Peyer's patch (tissue), 4 donors: ENCODE measurements at regions not wholly inside any gene's neighbourhood (a gene's known extent, or its start where the extent isn't known, plus 50 kb on each side); places are given as distances from the start of the nearest gene placed in this dataset.

ENCODE experiments used
- DNase-seq, 3 donors: peaks; one replicate each; pipeline ENCODE4 v3.0.0-alpha.2; 2017 to 2019
- H3K27ac ChIP-seq, 4 donors: fragments of 200-600 bp; sonication (generic); one replicate each; pipeline ENCODE4 v1.5.1; 2016 to 2019
- H3K27me3 ChIP-seq, 2 donors: fragments of 200-600 bp; sonication (generic); one replicate each; pipeline ENCODE4 v1.5.1; 2019
- H3K36me3 ChIP-seq, 3 donors: fragments of 200-600 bp; sonication (generic); one replicate each; pipeline ENCODE4 v1.5.1; 2016 to 2019
- H3K4me1 ChIP-seq, 4 donors: fragments of 200-600 bp; sonication (generic); one replicate each; pipeline ENCODE4 v1.5.1; 2016 to 2019
- H3K4me3 ChIP-seq, 4 donors: fragments of 200-600 bp; sonication (generic); 1 replicate in 3 of 4; 2 replicates in 1 of 4; pipeline ENCODE4 v1.5.1; 2016 to 2019; ENCODE audit warnings: mild to moderate bottlenecking in 1 of 4
- H3K9me3 ChIP-seq, 4 donors: fragments of 200-600 bp; sonication (generic); one replicate each; pipeline ENCODE4 v1.5.1; 2016 to 2019; ENCODE audit warnings: mild to moderate bottlenecking in 1 of 4
- CTCF ChIP-seq, 6 experiments: fragments of 450-650 bp in 4 of 6; fragments of 200-600 bp in 2 of 6; sonication (generic) in 1 of 6; IDR thresholded peaks; one replicate each; pipeline ENCODE4 v1.5.1; 2017 to 2019; ENCODE audit warnings: antibody characterized with exemption in 6 of 6, mild to moderate bottlenecking in 3 of 6, moderate library complexity in 1 of 6
- POLR2A ChIP-seq, 2 donors: fragments of 450-650 bp; IDR thresholded peaks; one replicate each; pipeline ENCODE4 v1.5.1; 2017; ENCODE audit warnings: antibody characterized with exemption in 2 of 2, mild to moderate bottlenecking in 2 of 2, moderate library complexity in 2 of 2

GRCh38 chr1:102184477-102184876, 187.8 kb upstream of the OLFM3 start:
- no peaks in the 10 kb centered on the region for H3K4me1 ChIP-seq
- no peak for TF ChIP-seq POLR2A (IDR thresholded peaks at IDR 0.05)
- TF ChIP-seq CTCF (IDR thresholded peaks at IDR 0.05): no peak
- no peak for DNase-seq

GRCh38 chr1:102183711-102184110, 187.0 kb upstream of the OLFM3 start:
- DNase-seq: no peak
- Histone ChIP-seq H3K36me3 (no peaks in the 10 kb centered on the region), H3K4me1 (no peaks in the 10 kb centered on the region), H3K9me3 (no peaks in the 10 kb centered on the region), H3K27me3 (no peaks in the 10 kb centered on the region), H3K27ac (no peak overlapping the region), H3K4me3 (no peak overlapping the region)
- TF ChIP-seq POLR2A (IDR thresholded peaks at IDR 0.05) (no peak), CTCF (IDR thresholded peaks at IDR 0.05) (no peak)

More at GRCh38 chr1:102184477-102184876, 187.8 kb upstream of the OLFM3 start:
- Histone ChIP-seq H3K36me3 (no peaks in the 10 kb centered on the region), H3K9me3 (no peaks in the 10 kb centered on the region), H3K27ac (no peak overlapping the region), H3K4me3 (no peak overlapping the region), H3K27me3 (no peaks in the 10 kb centered on the region)

GRCh38 chr1:102182603-102183260, 186.0 kb upstream of the OLFM3 start:
- Histone ChIP-seq H3K4me1 (no peaks in the 10 kb centered on the region), H3K36me3 (no peaks in the 10 kb centered on the region), H3K27ac (no peak overlapping the region), H3K9me3 (no peaks in the 10 kb centered on the region), H3K27me3 (no peaks in the 10 kb centered on the region), H3K4me3 (no peak overlapping the region)
- TF ChIP-seq POLR2A (IDR thresholded peaks at IDR 0.05) (no peak), CTCF (IDR thresholded peaks at IDR 0.05) (no peak)
- no peak for DNase-seq

DNA sequence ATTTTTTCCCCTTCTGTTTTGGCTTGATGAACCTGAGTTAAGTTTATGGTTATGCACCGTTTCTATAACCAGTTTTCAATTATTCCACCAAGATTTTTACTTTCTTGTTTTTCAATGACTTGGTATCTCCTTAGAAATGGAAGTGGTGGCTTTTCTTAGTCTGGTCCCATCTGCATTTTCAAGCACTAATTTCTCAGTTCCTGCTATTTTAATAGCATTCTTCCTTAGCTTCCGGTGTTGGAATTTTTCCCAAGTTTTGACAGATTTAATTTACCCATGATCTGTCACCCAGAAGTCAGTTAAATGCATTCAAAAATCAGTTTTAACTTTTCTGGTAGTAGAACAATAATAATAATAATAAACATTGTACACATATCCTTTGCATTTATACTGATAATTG, 184.6 kb upstream of the OLFM3 start:
- no peaks in the 10 kb centered on the region for H3K27me3 ChIP-seq
- no peak overlapping the region for H3K27ac ChIP-seq
- no peak for TF ChIP-seq POLR2A (IDR thresholded peaks at IDR 0.05)
- no peak for TF ChIP-seq CTCF (IDR thresholded peaks at IDR 0.05)
- H3K4me1 ChIP-seq: no peaks in the 10 kb centered on the region
- no peak for DNase-seq
- no peaks in the 10 kb centered on the region for H3K36me3 ChIP-seq
- no peak overlapping the region for H3K4me3 ChIP-seq
- no peaks in the 10 kb centered on the region for H3K9me3 ChIP-seq

DNA sequence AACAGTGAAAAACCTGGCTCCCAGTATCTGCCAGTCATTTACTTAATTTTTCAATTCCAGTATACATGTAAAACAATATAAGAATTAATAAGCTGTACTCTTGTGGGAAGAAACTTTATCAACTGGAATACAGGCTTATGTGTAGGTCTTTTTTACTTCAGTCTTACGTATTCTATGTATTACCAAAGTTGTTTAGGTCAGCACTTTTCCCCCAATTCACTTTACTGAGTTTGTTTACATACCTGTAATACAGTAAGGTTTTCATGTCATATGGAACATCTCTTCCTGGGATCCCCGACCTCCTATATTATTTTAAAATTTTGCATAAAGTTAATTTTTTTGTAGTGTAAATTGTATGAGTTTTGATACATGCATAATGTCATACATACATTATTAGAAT, 181.8 kb upstream of the OLFM3 start:
- no peaks in the 10 kb centered on the region for H3K27me3 ChIP-seq
- H3K36me3 ChIP-seq: no peaks in the 10 kb centered on the region
- H3K4me3 ChIP-seq: no peak overlapping the region
- no peak for DNase-seq
- no peak for TF ChIP-seq CTCF (IDR thresholded peaks at IDR 0.05)
- TF ChIP-seq POLR2A (IDR thresholded peaks at IDR 0.05): no peak
- H3K27ac ChIP-seq: no peak overlapping the region
- H3K4me1 ChIP-seq: no peaks in the 10 kb centered on the region
- H3K9me3 ChIP-seq: no peaks in the 10 kb centered on the region
